Body of pancreas (tissue), 4 donors: ENCODE measurements at regions not wholly inside any gene's neighbourhood (a gene's known extent, or its start where the extent isn't known, plus 50 kb on each side); places are given as distances from the start of the nearest gene placed in this dataset.

Experiments used
- POLR2A ChIP-seq, 3 donors: fragments of 450-650 bp; IDR thresholded peaks; one replicate each; pipeline ENCODE4 v1.6.1; 2016; ENCODE audit warnings: antibody characterized with exemption in 3 of 3, mild to moderate bottlenecking in 2 of 3
- TF ChIP-seq, protein P1 (sequence below), 7 experiments: fragments of 450-650 bp in 4 of 7; fragments of 200-600 bp in 3 of 7; sonication (generic) in 3 of 7; IDR thresholded peaks; one replicate each; pipeline ENCODE4 v1.5.1; 2016 to 2019; ENCODE audit warnings: antibody characterized with exemption in 7 of 7

DNA sequence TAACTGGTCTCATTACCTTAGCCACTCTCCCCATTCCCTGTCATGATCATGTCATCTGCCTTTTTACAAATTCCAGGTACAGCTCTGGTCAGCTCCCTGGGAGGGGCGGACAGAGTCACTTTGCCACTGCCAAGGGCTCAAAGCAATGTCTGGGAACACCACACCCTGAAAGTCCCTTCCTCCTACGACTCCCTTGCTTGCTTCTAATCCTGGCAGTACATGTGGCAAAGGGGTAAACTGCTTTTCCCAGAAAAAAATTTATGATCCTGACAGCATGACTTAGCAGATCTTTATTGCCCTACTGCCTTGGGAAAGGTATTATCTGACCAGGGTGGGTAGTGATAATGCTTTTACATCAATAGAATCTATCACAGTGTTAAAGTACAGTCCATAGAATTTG is 376.0 kb upstream of the PDE3A start:
- TF ChIP-seq POLR2A (IDR thresholded peaks at IDR 0.05), result no peak
- TF ChIP-seq, protein P1, sequence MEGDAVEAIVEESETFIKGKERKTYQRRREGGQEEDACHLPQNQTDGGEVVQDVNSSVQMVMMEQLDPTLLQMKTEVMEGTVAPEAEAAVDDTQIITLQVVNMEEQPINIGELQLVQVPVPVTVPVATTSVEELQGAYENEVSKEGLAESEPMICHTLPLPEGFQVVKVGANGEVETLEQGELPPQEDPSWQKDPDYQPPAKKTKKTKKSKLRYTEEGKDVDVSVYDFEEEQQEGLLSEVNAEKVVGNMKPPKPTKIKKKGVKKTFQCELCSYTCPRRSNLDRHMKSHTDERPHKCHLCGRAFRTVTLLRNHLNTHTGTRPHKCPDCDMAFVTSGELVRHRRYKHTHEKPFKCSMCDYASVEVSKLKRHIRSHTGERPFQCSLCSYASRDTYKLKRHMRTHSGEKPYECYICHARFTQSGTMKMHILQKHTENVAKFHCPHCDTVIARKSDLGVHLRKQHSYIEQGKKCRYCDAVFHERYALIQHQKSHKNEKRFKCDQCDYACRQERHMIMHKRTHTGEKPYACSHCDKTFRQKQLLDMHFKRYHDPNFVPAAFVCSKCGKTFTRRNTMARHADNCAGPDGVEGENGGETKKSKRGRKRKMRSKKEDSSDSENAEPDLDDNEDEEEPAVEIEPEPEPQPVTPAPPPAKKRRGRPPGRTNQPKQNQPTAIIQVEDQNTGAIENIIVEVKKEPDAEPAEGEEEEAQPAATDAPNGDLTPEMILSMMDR (IDR thresholded peaks at IDR 0.05), result no peak
